Erythroblast (primary cell): ENCODE measurements at regions not wholly inside any gene's neighbourhood (a gene's known extent, or its start where the extent isn't known, plus 50 kb on each side); places are given as distances from the start of the nearest gene placed in this dataset.

Source experiments
- DNase-seq, 2 experiments: peaks; one replicate each; lab custom pipeline; 2025; lab: John Stamatoyannopoulos, UW
- GATA1 ChIP-seq: IDR thresholded peaks from 2 replicates; pipeline ENCODE4 v1.6.1; 2011; ENCODE audit warnings: low read depth, mild to moderate bottlenecking, control low read depth, low read length, moderate library complexity
- POLR2A ChIP-seq: IDR thresholded peaks from 2 replicates; pipeline ENCODE4 v1.6.1; 2011; ENCODE audit warnings: mild to moderate bottlenecking, low read length

DNA sequence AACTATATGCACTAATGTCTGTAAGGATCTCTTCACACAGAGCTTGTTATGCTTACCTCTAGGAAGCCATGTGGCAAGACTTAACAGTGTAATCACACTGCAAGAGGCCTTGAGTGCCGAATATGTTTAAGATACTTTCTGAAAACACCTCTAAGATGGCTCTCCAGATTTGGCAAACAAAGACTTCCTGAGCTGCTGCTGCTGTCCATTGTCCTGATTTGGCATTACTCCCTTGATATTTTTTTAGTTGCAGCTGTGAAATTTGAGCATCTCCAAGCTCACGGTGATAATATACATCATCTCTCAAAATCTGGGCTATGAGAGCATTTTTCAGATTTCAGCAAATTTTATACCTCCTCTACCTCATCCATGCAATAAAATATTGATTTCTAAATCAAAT, 384.5 kb upstream of the CDH6 start:
- TF ChIP-seq POLR2A (no peak), GATA1 (no peak)
- DNase-seq = no peak

DNA sequence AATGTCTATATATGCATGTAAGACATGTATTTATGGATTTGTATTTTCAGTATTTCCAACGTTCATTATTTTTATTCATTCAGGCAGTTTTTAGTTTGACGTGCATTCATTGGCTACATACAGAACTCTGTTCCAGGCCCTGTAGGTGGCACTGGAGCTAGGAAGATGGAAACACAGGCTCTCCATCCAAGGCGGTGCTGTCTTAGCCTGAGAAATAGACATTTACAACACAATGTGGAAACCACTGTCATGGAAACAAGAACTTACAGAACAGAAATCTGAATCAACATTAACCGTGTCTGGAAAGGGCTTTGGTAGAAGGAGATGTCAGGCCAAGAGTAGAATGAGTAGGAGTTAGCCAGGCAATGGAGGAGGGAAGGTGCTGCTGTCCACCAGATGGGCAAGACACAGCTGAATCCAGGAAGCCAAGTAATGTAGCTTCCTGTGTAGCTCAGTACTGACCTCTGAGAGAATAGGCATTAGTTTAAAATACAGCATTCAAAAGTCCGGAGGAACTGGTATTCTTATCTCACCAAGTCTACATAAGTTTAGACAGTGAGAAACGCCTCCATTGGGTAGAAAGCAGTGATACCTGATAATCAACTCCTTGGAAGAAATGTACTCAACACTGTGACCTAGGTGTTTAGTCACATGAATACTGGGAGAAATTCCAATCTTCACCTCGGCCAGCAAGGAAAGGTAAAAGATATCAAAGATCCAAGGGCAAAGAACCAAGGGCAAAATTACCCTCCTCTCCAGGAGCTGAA, 388.6 kb upstream of the CDH6 start:
- DNase-seq = no peak
- no peak for TF ChIP-seq POLR2A
- no peak for TF ChIP-seq GATA1

DNA sequence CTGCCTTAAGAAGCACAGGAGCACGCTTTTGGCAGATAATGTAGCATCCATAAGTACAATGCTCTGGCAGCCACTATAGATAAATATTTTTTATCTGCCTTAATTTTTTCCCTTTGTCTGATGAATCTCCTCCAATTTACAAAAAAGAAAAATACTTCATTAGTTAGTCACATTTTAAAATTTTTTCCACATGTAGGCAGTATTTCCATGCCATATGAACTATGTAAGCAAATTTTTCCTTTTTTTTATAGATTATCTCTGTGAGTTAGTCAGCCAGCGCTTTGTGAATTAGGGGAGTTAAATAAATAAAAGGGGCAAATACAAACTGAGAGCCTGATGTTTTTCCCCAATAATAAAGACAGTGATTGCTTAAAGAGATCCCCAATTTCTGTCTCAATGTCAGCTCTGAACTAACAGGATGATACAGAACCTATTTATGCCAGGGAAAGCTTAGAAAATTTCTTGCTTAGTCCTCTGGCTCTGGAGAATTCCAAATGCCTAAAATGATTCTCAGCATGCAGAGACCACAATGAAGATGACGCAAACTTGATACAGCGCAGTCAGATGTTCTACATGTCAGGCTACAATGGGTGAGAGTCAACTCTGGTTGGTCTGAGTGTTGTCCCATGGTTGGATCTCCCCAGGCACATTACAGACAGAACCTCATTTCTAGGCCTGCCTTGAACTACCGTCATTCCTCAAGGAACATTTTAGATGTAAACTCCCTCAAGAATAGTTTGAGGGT, 390.4 kb upstream of the CDH6 start:
- no peak for DNase-seq
- TF ChIP-seq POLR2A (no peak), GATA1 (no peak)

DNA sequence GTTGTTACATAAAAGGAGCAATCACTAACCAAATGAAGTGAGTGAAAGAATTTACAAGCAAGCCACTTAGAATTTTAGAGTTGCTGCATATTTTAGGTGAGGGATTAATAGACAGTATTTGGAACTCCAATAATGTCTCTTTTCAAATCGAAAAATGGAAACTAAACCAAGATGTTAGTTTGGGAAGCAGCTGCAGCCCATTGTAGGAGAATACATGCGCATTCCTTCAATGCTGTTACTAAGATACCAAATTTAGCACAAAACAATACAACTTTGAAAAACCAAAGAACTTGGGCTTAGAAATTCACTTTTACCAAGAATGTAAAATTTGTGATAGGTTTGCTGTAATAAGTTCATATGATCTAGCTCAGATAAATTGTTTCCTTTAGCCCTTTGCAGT, 411.8 kb upstream of the CDH6 start:
- no peak for DNase-seq
- TF ChIP-seq POLR2A (no peak), GATA1 (no peak)

DNA sequence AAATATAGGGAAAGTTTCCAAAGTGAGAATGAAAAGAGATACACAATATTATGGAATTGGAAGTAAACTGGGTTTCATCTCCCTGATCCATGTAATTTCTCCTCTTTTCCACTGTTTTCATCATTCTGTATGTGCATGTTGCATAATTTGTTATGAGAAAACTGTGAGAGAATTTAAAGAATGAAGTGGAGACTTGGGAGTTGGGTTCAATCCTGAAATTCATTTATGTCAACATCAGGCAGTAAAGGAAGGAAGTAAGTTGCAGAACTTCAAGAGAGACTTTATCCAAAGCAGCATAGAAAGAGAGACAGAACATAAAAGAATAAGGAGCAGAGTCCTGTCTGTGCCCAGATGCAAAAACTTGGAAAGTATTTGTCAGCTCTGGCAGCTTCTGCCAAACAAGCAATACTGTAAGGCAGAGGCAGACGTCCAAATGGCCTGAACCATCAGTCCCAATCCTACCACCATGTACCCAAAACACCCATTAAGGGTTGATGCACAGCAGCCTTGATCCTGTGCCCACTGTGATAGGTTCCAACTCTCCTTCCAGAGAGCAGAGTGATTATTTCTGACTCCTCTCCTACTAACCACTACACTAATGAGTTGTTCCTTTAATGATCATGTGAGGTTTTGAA, 425.3 kb upstream of the CDH6 start:
- DNase-seq = no peak
- TF ChIP-seq GATA1 (no peak), POLR2A (no peak)

DNA sequence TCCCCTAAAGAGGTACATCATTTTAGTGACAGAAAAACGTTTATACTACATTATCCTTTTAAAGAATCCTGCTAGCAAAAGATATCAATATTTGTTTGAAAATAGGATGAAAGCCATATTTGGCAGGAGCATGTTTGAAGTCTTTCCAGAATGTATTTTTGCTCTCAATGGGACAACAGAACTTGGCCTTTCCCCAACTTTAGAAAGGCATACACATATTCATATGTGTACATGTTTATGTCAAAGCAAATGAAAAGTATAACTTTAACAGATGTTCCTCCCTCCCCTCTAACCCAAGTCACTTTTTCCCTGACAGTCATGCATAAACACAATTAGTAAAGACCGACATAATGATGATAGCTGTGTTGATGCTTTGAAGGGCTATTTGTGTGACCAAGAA, 427.8 kb upstream of the CDH6 start:
- TF ChIP-seq GATA1 = no peak
- no peak for TF ChIP-seq POLR2A
- no peak for DNase-seq

GRCh38 chr5:30765227-30765626, 428.3 kb upstream of the CDH6 start:
- no peak for TF ChIP-seq POLR2A
- no peak for TF ChIP-seq GATA1
- DNase-seq = no peak

- no peak for TF ChIP-seq POLR2A
- no peak for TF ChIP-seq GATA1
Measured at GRCh38 chr5:30764704-30765103, 428.8 kb upstream of the CDH6 start.

GRCh38 chr5:30759731-30760130, 433.8 kb upstream of the CDH6 start:
- DNase-seq = no peak
- no peak for TF ChIP-seq GATA1

More at GRCh38 chr5:30764704-30765103, 428.8 kb upstream of the CDH6 start:
- DNase-seq = no peak

GRCh38 chr5:30752015-30752414, 441.5 kb upstream of the CDH6 start:
- no peak for DNase-seq
- TF ChIP-seq POLR2A (no peak), GATA1 (no peak)

DNA sequence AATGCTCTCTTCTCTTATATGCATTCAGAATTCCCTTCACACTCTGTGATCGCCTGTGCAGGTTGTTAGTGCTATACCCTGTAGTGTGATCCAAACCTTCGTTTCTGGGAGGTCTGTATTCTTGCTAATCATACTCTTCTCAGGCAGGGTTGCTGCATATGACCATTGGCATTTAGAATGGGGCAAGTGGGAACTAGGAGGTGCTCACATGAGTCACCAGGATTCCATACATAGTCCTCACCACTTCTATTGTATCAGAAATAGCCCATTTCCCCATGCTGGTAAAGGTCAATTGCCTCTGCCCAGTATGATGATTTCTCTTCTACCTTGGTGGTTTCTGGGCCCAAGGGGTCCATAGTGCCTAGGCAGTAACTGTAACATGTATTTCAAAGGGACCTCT, 443.5 kb upstream of the CDH6 start:
- DNase-seq = no peak
- TF ChIP-seq POLR2A = no peak

GRCh38 chr5:30747412-30747811, 446.1 kb upstream of the CDH6 start:
- TF ChIP-seq POLR2A = no peak
- no peak for DNase-seq

DNA sequence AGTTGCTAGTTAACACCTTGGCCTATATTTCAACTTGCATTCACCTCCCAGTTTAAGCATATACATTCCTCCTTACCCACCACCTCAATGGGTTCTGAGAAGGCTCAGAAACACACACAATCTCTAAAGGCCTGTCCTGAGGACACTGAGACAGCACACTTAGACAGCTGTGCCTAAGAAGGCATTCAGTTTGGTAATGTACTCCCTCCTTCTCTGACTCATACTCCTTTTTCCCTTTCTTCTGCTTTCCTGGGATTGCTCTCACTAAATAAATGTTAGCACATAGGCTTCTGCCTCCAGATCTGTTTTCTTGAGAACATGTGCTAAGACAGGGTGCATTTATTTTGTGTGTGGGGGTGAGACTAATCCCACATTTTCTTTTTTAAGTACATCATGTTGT, 456.8 kb upstream of the CDH6 start:
- DNase-seq = no peak
- TF ChIP-seq GATA1 (no peak), POLR2A (no peak)

DNA sequence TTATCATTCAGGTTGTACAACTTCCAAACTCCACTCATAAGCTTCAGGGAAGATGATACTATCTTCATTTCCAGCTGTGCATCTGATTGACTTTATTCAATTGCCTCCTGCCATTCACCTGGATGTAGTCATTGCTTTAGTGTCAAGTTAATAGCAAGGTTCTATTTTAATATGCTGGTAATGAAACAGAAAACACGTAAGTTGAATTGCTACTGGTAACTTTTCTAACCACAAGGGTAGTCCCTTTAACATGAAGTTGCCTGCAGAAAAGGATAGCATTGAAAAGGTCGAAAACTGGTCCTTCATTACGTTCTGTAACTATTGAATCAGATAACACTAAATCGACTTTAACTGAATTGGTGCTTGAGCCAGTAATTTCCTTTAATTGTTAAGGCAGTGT, 459.4 kb upstream of the CDH6 start:
- no peak for TF ChIP-seq POLR2A
- TF ChIP-seq GATA1 = no peak
- DNase-seq = no peak

GRCh38 chr5:30725073-30725472, 468.4 kb upstream of the CDH6 start:
- TF ChIP-seq GATA1 (no peak), POLR2A (no peak)
- DNase-seq = no peak
